K562 (cell line): ENCODE measurements at regions not wholly inside any gene's neighbourhood (a gene's known extent, or its start where the extent isn't known, plus 50 kb on each side); places are given as distances from the start of the nearest gene placed in this dataset.

Source experiments
- SETDB1 ChIP-seq: IDR thresholded peaks from one replicate; pipeline ENCODE4 v1.6.1; 2012; ENCODE audit warnings: low read length, control low read depth, inconsistent platforms
- ZNF140 ChIP-seq: fragments of 250-450 bp; sonication (Bioruptor Pico); IDR thresholded peaks from 2 replicates; pipeline ENCODE4 v1.8.0; 2021; ENCODE audit warnings: moderate library complexity, mild to moderate bottlenecking, inconsistent platforms

DNA sequence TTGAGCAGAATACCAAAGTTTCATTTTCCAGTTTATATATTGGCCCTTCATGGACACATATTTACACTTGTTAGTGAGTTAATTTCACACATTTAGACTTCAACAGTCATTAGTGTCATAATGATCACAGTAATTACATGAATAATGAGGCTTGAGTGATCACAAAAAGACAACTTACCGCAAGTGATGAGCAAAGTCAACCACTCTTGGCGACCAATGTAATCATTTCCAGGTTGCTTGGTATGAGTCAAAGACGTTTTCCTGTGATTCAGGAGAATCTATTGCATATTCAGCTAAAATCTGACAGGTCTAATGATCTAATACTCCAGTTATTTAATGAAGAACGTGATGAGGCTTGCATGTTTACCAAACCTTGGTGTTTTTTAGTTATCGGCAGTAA, 407.9 kb upstream of the TENM3 start:
- no peak for TF ChIP-seq SETDB1
- TF ChIP-seq ZNF140 (CRISPR knock-in tag): no peak
